ENCODE measurements at regions not wholly inside any gene's neighbourhood (a gene's known extent, or its start where the extent isn't known, plus 50 kb on each side); places are given as distances from the start of the nearest gene placed in this dataset.

DNA sequence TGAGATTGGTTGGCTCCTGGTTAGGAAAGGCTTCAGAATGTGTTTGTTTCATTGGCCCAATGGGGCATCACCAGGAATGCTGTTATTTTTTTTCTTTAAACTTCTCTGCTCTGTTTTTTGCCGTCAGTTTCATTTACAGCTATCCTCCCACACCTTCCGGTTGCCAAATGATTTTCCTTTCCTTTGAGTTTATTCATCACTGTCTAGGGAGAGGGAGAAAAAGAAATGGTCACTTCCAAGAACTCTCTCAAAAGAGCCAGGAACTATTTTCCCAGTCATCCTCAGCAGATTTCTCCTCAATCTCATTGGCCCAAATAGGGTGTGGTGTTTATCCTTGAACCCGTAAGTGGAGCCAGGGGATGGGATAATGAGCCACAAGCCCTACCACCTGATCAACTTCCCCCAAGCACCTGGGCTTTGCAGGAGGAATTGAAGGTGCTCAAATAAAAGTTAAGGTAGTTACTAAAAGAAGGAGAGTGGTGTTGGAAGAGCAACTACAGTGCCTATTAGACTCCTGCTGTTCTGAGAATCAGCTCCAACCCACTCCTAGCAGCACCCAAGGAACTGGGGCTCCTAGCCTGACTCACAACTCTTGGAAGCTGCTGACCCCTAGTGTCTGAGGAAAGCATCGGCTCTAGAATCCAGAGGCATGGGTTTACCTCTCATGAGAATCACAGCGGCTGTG lies 183.8 kb upstream of the IL12A start:
- DNase-seq: peak; percentile 20

DNA sequence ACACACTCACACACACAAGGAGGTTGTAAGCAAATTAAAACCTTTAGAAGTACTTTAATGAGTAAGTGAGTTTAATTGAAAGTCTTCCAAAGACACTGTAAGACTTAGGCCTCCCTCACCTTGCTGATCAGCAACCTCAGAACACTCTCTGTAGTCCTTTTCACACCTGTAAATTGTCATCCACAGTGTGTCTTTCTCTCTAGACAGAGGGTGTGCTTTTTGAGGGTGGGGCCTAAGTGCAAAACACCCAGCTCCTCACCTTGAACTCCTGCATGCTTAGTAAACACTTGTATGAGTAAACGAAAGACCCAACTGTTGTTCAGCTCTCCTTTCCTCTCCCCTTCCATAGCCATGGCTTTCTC lies 183.2 kb upstream of the IL12A start:
- DNase-seq: no peak

DNA sequence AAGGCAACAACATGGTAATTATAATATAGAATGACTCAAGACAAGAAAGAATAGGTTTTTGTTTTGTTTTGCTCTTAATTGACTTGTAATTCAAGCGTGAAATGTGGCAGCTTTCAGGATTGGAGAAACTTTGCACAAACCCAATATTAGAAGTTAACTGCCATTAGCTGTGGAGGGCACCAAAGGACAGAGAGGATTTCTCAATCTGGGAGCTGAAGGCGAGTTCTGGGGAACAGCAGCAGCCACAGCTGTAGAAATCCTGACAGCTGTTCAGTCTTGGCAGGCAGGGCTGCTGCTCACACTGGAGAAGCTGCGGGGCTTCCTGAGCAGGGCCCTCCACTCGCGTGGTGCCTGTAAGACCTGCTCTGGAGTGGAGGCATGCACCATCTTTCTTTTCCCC lies 182.2 kb upstream of the IL12A start:
- DNase-seq: no peak

DNA sequence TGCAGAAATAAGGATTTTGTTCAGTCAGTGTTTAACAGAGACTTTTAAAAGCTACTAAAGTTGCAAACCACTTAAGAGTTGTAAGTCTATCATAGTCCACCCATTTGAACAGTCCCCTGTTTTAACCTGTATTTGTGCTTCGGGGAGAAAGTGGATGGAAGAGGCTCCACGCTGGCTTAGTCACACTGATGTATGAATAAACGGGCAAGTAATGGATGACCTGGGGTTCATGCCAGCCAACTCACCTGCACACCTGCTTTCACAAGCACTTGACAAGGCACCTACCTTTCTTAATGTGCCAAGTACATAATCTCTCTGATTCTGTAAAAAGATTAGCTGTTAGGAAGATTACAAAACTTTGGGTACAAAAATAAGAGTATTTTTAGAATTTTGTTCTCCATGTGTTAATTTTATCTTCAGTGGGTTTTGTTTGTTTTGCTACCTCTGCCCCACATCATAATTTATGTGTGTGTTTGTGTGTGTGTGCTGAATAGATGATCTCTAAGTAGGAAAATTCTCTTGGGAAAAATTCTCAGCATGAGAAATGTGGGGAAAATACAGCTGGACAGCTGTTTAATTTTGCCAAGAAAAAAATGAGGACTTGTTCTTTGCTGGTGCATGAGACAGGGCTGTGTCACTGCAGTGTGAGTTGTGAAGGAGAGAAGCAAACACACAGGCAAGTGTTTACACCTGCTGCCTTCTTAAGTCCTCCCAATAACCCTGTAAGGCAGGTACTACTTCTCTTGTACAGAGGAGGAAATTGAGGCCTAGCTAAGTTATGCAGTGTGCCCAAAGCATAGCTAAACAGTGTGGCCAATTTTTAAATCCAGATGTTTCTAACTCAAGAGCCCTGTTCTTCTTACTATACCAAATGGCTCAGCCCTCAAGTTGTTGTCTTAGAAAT lies 181.2 kb upstream of the IL12A start:
- no peak for DNase-seq

DNA sequence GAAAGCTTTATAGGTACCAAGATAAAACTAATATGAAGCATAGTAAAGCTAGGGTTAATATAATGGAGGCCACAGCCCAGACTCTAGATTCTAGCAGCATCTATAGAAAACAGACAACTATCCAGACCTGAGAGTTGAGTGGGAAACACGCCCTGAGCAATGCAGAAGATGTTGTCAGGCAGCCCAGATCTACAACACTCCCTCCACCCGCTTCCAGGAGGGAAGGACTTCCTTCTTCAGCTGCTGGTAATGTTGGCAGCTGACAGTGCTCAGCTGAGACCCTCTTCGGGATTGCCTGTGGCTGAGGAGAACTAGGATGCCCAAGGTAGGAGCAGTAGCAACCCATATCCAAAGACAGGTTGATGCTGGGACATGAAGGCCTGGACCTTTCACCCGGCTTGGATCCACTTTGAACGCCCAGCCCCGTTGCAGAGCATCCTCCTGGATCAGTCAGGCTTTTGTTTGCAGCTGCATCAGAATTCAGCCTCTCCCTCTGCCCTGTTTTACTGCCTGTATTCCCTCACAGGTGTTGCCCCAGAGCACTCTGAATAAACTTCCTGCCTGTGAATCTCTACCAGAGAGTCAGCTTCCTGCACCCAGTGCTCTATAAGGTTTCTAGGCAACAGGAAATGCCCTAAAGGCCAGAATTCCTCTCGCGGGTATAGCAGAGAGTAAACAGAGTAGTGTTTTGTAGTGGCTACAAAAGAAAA lies 174.7 kb upstream of the IL12A start:
- no peak for DNase-seq

DNA sequence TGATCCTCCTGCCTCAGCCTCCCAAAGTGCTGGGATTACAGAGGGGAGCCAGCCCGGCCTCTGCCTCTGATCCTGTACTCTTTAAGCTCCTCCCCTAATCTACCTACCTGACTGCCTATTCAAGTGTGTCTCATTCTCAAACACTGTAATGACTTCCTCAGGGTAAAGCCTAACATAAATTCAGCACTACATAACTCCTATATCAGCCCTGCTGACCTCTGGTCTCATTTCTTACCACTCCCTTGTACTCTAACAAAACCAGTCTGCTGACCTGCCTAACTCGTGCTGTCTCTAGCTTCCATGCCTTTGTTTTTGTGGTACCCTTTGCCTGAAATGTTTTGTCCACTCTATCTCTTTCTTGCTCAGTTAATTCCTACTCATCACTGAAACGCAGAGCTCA lies 172.1 kb upstream of the IL12A start:
- no peak for DNase-seq

DNA sequence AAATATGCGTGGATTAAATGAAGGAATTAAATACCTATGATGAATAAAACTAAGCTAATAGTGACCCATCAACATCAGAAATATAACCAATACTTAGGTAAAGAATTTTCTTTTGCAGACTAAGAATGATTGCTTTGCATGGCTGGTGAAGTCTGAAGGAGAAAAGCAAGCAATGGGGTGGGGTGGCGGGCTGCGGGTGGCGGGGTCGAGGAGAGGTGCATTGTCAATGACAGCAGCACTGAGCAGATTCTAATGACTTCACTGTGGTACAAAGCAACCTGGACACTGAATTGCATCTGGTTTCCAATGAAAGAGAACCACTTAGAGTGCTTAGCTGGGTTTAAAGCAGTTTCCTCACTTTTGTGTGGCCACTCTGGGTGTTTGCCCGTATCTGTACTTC lies 171.5 kb upstream of the IL12A start:
- no peak for DNase-seq

DNA sequence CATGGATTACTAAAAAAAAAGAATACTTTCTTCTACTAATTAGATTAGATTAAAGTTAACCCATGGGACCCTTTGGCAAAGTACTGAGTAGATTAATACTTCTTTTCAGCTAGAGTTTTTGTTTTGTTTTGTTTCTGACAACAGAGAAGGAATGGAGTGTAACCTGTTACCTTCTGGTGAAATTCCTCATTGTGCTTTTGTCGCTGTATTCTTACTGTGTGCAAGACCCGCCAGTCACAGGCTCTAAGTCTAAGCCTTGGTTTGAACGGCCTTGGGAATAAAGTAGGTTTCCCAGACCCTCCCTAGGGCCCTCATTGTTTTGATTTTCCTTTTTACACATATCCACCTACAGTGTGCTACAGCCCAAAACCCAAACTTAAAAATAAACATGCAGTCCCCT lies 171.1 kb upstream of the IL12A start:
- no peak for DNase-seq

DNA sequence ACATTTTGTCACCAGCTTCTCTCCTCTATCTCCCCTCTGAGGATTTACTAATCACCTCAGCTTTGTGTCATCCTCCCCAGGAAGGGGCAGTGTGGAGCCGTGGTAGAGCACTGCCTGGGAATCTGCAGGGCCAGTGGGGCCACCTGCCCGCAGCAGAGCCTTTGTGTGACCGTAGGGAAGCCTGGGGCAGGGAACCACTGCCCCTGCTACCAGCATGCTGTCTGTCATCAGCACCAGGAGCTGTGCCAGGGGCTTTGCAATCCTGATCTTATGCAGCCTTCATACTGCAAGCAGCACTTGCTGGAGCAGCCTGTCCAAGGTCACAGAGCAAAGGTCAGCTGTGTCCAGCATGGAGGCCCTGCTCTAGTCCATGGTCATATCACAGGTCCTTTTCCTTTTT lies 170.2 kb upstream of the IL12A start:
- DNase-seq: no peak

DNA sequence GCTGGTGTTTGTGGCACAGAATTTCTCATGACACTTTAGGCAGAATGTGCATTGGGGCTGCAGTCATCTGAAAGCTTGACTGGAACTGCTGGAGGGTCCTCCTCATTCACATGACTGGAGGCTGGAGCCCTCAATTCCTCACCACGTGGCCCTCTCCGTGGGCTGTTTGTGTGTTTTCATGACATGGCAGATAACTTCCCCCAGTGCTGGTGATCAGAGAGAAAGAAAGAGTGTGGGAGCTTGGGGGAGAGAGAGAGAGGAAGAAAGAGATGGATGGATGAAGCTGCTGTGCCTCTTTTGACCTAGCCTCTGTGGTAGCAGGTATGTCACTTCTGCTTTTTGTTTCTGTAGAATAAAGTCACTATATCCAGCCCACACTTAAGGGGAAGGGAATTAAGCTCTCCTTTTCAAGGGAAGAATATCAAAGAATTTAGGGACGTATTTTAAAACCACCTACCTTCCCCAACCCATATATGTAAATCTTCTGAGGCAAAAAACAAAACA lies 169.6 kb upstream of the IL12A start:
- DNase-seq: no peak

DNA sequence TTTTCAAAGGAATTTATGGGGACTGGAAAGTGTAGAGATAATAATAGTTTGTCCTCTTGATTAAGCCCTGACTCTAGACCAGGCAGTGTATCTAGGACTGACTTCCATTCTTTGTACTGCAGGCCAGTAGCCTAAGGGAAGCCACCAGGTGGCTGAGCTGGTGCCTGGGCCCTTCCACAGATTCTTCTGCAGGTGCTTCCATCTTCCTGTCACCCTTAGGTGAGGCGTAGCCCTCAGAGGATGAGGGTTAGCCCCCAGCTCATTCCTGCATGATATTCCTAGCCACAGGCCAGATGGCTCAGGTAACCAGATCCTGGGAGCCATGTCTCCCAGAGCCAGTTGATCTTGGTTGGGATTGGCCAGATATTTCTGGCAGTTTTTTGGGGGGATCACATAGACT lies 169.0 kb upstream of the IL12A start:
- no peak for DNase-seq

DNA sequence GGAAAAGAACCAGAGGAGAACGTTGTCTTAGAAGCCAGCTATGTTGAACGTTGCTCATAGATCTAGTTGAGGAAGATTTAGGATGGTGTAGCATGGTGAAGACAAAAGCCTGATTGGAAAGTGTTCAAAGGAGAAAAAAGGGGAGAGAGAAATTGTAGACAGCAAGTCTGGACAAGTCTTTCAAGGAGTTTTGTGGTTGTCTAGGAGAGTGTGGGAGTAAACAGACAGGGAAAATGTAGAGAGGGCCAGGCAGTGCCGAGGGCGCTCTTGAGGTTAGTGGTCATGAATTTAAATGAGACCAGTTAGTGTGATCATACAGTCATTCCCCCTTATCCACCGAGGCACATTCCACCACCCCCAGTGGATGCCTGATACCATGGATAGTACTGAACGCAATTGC lies 167.5 kb upstream of the IL12A start:
- DNase-seq: no peak

DNA sequence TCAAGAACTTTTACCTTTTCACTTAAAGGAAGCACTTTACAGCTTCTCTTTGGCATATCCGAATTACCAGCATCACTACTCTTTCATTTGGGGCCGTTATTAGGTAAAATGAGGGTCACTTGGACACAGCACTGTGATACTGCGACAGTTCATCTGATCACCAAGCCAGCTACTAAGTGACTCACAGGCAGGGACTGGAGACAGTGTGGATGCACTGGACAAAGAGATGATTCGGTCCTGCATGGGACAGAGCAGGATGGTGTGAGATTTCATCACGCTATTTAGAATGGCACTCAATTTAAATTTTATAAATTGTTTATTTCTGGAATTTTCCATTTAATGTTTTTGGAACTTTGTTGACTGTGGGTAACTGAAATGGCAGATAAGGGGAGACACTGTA lies 166.9 kb upstream of the IL12A start:
- DNase-seq: no peak

DNA sequence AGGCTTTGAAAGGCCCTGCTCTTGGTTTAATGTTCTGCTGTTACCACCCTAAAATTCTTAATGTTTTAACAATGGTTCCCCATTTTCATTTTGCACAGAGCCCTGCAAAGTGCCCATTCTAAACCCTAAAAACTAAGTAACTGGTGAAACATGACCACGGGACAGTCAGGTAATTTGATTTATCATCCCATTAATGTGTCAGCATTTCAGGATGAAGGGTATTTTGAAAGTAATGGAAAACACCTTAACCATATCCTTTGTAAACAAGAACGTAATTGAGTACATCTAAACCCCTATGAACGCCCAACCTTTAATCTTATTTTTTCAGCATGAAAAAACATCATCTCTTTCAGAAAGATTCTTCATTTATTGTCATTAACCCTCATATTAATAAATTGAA lies 164.9 kb upstream of the IL12A start:
- DNase-seq: no peak

DNA sequence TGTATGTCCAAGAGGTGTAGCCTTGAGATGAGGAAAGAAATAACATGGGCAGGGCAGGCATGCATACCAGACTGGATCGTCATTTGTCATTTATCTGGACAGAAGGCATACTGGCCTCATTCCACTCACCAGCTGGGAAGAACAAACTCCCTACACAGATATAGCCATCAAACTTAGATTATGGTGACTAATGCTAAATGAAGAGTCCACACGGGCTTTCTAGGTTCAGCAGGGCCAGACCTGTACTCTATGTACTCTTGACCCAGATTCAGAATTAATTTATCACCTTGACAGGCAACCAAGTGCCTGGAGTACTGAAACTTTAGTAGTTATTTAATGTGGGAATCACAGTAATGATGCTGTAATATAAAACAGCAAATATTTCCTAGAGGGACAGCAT lies 164.3 kb upstream of the IL12A start:
- DNase-seq: no peak

DNA sequence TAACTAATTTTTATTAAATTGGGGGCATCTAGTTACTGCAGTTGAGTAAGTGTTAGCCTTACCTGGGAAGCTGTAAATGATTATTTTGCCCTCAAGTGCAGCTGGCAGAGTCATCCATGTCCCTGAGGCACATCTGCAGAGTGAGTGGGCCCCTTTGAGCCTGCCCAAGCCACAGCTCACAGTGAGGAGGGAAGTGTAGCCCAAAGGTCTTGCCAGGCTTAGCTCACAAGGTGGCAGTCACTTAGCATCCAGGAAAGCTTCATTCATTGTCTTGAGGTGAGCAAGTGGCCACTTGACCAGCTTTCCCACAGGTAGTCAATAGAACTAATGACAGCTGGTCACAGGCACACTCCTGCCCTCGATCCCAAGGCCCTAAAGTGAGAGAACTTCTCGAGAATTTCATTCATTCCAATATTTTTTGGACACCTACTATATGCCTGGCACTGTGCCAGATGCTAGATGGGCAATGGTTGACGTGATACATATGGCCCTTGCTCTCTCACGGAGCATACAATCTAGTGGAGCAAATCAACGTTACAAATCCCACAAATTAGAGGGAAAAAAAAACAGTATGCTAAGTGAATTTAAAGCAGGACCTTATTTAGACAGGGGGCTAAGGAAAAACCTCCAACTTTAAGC lies 163.3 kb upstream of the IL12A start:
- no peak for DNase-seq

DNA sequence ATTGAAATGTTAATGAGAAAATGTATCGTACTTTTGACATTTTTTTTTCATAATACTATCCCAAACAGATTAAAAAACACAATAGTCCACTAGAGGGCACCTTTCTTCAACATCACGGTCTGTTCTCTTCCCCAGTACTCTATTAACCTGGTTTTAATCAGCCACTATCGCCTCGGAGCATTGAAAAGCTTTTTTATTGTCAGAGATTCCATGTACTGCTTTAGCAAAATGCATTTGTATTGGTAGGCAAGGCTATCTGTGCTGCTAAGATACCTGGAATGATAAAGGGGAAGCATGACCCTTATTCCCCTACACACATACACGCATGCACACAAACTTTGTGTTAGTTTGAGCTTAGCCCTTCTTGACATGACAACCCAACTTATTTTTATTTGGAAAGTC lies 160.1 kb upstream of the IL12A start:
- peak; percentile 40 for DNase-seq

DNA sequence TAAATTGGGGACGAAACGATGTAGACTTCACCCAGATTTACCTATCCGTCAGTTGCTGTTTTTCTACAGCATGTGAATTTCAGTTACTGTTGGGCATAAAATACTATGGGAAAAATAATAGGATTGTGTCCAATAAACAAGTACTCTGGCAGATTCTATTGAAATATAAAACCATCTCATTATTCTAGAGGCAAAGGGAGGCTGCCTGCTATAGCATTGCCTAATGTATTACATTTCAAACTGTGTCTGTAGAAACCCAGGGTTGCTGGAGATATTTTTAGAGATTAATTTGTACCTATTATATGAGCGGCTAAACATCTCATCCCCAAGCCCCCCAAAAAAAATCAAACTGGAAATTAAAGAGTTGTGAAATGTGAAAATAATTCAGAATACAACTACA lies 159.6 kb upstream of the IL12A start:
- DNase-seq: no peak

DNA sequence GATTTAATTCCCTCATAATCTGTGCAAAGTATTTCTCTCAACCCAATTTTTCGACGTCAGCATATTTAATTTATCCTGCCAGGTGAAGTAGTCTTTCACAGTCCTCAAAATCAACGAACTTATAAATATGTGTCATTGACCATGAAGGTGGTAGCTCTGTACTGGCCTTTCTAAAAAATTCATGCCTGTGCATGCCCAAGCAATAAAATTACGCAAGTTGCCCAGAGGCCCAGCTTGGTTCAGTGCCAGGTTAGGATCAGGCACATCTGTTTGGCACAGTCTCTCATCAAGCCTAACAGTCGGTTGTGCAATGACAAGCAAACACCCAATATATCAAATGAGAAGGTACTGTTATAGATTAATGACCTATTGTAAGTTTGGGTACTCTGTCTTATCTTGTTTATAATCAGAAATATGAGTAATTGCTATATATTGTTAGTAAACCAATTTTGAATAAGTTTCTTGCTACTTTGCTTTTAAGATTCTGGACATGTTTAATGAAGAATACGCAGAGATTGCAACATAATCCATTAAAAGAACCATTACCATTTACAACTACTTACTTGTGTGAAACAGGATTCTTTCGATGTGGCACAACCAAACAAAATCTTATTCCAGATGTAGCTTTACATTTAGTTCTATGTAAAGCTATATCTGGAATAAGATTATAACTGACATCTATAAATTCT lies 159.0 kb upstream of the IL12A start:
- no peak for DNase-seq

DNA sequence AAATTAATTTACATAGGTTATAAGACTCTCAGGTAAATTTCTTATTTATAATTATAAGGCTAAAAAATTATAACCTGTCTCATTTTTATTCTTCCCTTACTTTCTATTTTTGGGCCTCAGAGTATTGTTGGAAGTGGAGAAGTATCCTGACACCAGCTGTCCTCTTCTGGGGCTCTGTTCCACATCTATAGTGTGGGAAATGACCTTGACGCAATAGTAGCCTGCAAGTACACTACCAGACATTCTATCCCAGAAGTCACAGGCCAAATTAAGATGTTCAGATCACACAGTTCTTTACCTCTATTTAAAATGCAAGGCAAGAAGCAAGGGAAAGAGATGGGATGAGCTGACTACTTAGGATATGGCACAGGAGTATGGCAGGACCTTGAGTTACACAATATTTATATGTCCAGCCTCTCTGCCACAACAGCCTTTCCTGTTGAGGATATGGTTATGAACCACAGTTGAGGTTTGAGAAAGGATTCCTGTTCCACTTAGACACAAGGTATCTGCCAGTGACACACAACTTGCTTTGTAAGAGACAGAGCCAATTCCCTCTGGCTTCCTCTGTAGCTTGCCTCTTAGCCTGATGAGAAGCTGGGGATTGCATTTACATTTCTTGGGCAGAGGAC lies 158.0 kb upstream of the IL12A start:
- DNase-seq: no peak

DNA sequence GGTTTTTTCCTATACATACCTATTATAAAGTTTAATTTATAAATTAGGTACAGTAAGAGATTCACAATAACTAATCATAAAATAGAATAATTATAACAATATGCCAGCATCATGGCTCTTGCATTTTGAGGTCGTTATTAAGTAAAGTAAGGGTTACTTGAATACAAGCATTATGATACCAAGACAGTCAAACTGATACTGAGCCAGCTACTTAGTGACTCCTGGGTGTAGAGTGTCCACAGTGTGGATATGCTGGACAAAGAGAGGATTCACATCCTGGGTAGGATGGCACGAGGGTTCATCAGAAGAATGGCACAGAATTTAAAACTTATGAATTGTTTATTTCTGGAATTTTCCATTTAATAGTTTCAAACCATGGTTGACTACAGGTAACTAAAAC lies 157.2 kb upstream of the IL12A start:
- DNase-seq: no peak

DNA sequence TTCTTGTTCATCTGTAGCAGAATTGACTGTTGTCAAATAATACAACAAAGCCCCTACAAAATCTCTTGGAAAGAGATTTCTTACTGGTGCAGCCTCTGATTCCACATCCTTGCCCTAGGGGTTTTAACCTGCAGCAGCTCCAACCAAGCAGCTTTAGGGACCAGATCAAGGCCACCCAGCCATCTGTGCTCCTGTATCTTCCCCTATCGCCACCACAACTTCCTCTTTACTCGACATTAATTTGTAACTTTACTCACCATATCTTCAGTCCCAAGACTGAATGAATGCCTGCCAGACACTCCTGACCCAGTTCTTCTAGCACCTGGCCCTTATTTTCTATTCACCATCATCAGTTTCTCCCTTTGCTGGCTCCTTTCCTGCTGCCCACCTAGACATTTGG lies 156.6 kb upstream of the IL12A start:
- no peak for DNase-seq
